GM12878 (cell line): ENCODE measurements at regions not wholly inside any gene's neighbourhood (a gene's known extent, or its start where the extent isn't known, plus 50 kb on each side); places are given as distances from the start of the nearest gene placed in this dataset.

Experiments used
- ATAC-seq: fragments of 200-7000 bp; cut with Tn5 transposase; 3 replicates; pipeline ENCODE4 v1.9.1; 2020; ENCODE audit warnings: mild to moderate bottlenecking, moderate library complexity
- BruUV-seq: library from RNA; stranded (reverse); fragments of 400-500 nt; replicated peaks from 2 replicates; lab custom pipeline; 2021; lab: Mats Ljungman, UMichigan
- CTCF ChIA-PET: fragments of 300-600 bp; sonication (Branson Sonifier 250); formaldehyde crosslinking; extraction: SDS; loops from one replicate; lab custom pipeline; 2021; ENCODE audit warnings: inconsistent platforms; lab: Yijun Ruan, JAX
- POLR2A ChIA-PET: fragments of 350-600 bp; formaldehyde crosslinking; extraction: SDS; loops from one replicate; lab custom pipeline; 2021; ENCODE audit warnings: inconsistent platforms; lab: Charles Lee
- RAD21 ChIA-PET: fragments of 300-600 bp; sonication (Branson Sonifier 250); formaldehyde crosslinking; loops from one replicate; lab custom pipeline; 2023; ENCODE audit warnings: antibody characterized with exemption; ENCODE audit not compliant: unreplicated experiment; lab: Charles Lee
- SMC1A ChIA-PET: fragments of 300-600 bp; sonication (Branson Sonifier 250); formaldehyde crosslinking; loops from one replicate; lab custom pipeline; 2023; ENCODE audit not compliant: unreplicated experiment, uncharacterized antibody; lab: Charles Lee
- DNase-seq: peaks from one replicate; pipeline ENCODE4 v3.0.0-alpha.2; 2011; ENCODE audit warnings: low read depth, low spot score
- FAIRE-seq: peaks from 3 replicates; lab custom pipeline; 2011; peaks lifted over from hg19 to GRCh38; lab: Jason Lieb, UNC
- H2AFZ ChIP-seq: 2 replicates; pipeline ENCODE4 v1.6.0; 2011; ENCODE audit warnings: low read depth, low read length, control low read depth; ENCODE audit not compliant: control insufficient read depth
- H3K27ac ChIP-seq: 2 replicates; pipeline ENCODE4 v1.5.1; 2011; ENCODE audit warnings: control low read depth; ENCODE audit not compliant: control insufficient read depth, insufficient read depth
- H3K27me3 ChIP-seq, 2 experiments: replicated peaks in 1 of 2; 2 replicates each; pipeline versions ENCODE4 v1.6.0 to v1.6.1; 2011; ENCODE audit warnings: low read length in 1 of 2; ENCODE audit not compliant: control insufficient read depth in 2 of 2, insufficient read depth in 2 of 2
- H3K36me3 ChIP-seq, 2 experiments: 2 replicates each; pipeline ENCODE4 v1.5.1; 2011; ENCODE audit warnings: low read length in 1 of 2; ENCODE audit not compliant: control insufficient read depth in 2 of 2, insufficient read depth in 2 of 2
- H3K4me1 ChIP-seq: 2 replicates; pipeline ENCODE4 v1.6.1; 2011; ENCODE audit warnings: mild to moderate bottlenecking, low read length, moderate library complexity, mixed read lengths; ENCODE audit not compliant: control insufficient read depth, insufficient read depth
- H3K4me2 ChIP-seq: 2 replicates; pipeline ENCODE4 v1.6.0; 2011; ENCODE audit warnings: control low read depth; ENCODE audit not compliant: control insufficient read depth, insufficient read depth
- H3K4me3 ChIP-seq: fragments of 200-600 bp; sonication (generic); 2 replicates; pipeline ENCODE4 v1.5.1; 2016
- H3K79me2 ChIP-seq: 2 replicates; pipeline ENCODE4 v1.6.0; 2011; ENCODE audit warnings: low read length; ENCODE audit not compliant: control insufficient read depth, insufficient read depth
- H3K9ac ChIP-seq: 2 replicates; pipeline ENCODE4 v1.8.0; 2011; ENCODE audit warnings: low read length, control low read depth, mixed read lengths; ENCODE audit not compliant: control insufficient read depth, insufficient read depth
- H3K9me3 ChIP-seq: replicated peaks from 3 replicates; pipeline ENCODE4 v1.5.1; 2011; ENCODE audit warnings: mild to moderate bottlenecking, low read length; ENCODE audit not compliant: control insufficient read depth, insufficient read depth
- H4K20me1 ChIP-seq: 2 replicates; pipeline ENCODE4 v1.6.0; 2011; ENCODE audit not compliant: control insufficient read depth, insufficient read depth
- BMI1 ChIP-seq: fragments of 450-650 bp; IDR thresholded peaks from 2 replicates; pipeline ENCODE4 v1.6.1; 2016; ENCODE audit warnings: mild to moderate bottlenecking, moderate library complexity, borderline replicate concordance
- CHD2 ChIP-seq: IDR thresholded peaks from 2 replicates; pipeline ENCODE4 v1.6.1; 2011; ENCODE audit warnings: low read depth, low read length, improper control_type of control experiment, borderline replicate concordance
- HDAC6 ChIP-seq: fragments of 200-600 bp; sonication (generic); IDR thresholded peaks from one replicate; pipeline ENCODE4 v1.8.0; 2017; ENCODE audit warnings: antibody characterized with exemption; ENCODE audit not compliant: unreplicated experiment
- JUND ChIP-seq: IDR thresholded peaks from 2 replicates; pipeline ENCODE4 v1.6.1; 2012; ENCODE audit warnings: low read depth, mild to moderate bottlenecking, low read length, improper control_type of control experiment, moderate library complexity
- USF2 ChIP-seq: IDR thresholded peaks from 2 replicates; pipeline ENCODE4 v1.6.1; 2011; ENCODE audit warnings: low read depth, low read length, improper control_type of control experiment, borderline replicate concordance
- ZNF207 ChIP-seq: fragments of 450-650 bp; IDR thresholded peaks from 2 replicates; pipeline ENCODE4 v1.6.1; 2014; ENCODE audit warnings: antibody characterized with exemption, mild to moderate bottlenecking, borderline replicate concordance
- ZNF384 ChIP-seq: IDR thresholded peaks from 2 replicates; pipeline ENCODE4 v1.6.1; 2012; ENCODE audit warnings: low read depth, mild to moderate bottlenecking, low read length, improper control_type of control experiment, borderline replicate concordance
- WGBS: methylation state at CpG from one replicate; pipeline ENCODE4 v1.1.6; 2016; ENCODE audit warnings: low lambda C conversion rate; ENCODE audit not compliant: insufficient replicate concordance, insufficient coverage; ENCODE audit errors: missing lambda C conversion rate; 5-methylcytosine and 5-hydroxymethylcytosine counted together
- in situ Hi-C: fragments of 300-500 bp; cut with MboI; formaldehyde crosslinking; loops from 9 replicates; pipeline ENCODE4 v1.14.3; 2018; ENCODE audit warnings: mixed read lengths
- intact Hi-C: fragments of 100-400 bp; cut with micrococcal nuclease; formaldehyde crosslinking; loops from one replicate; pipeline ENCODE4 v1.14.2; 2022; ENCODE audit not compliant: unreplicated experiment
- TF ChIP-seq, protein P1 (sequence below): fragments of 450-650 bp; formaldehyde crosslinking; IDR thresholded peaks from 2 replicates; pipeline ENCODE4 v1.4.0; 2022; ENCODE audit warnings: mild to moderate bottlenecking, moderate library complexity
- TF ChIP-seq, protein P2 (sequence below): fragments of 450-650 bp; IDR thresholded peaks from 2 replicates; pipeline ENCODE4 v1.6.1; 2016; ENCODE audit warnings: mild to moderate bottlenecking
- TF ChIP-seq, protein P3 (sequence below): fragments of 450-650 bp; IDR thresholded peaks from 2 replicates; pipeline ENCODE4 v1.6.1; 2018; ENCODE audit warnings: borderline replicate concordance, mild to moderate bottlenecking; ENCODE audit not compliant: partially characterized antibody

DNA sequence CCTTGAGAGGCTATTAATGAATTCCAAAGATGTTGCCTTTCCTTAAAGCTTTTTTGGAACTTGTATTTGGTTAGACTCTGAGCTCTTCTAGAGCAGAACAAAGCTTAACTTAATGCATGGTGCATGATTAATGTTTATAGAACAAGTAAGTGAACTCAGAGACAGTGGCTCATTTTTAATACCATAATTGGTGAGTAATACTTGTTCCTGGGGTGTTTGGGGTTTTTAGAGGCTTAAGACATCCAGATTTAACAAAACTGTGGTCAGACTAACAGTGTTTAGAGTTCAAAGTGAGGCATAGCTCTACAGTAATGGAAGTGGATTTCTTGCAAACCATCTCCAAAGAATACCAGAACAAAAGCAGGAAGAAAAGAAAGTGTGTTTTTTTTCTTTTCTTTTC is 73.7 kb upstream of the CTSC start (continued):
- TF ChIP-seq, protein P1, sequence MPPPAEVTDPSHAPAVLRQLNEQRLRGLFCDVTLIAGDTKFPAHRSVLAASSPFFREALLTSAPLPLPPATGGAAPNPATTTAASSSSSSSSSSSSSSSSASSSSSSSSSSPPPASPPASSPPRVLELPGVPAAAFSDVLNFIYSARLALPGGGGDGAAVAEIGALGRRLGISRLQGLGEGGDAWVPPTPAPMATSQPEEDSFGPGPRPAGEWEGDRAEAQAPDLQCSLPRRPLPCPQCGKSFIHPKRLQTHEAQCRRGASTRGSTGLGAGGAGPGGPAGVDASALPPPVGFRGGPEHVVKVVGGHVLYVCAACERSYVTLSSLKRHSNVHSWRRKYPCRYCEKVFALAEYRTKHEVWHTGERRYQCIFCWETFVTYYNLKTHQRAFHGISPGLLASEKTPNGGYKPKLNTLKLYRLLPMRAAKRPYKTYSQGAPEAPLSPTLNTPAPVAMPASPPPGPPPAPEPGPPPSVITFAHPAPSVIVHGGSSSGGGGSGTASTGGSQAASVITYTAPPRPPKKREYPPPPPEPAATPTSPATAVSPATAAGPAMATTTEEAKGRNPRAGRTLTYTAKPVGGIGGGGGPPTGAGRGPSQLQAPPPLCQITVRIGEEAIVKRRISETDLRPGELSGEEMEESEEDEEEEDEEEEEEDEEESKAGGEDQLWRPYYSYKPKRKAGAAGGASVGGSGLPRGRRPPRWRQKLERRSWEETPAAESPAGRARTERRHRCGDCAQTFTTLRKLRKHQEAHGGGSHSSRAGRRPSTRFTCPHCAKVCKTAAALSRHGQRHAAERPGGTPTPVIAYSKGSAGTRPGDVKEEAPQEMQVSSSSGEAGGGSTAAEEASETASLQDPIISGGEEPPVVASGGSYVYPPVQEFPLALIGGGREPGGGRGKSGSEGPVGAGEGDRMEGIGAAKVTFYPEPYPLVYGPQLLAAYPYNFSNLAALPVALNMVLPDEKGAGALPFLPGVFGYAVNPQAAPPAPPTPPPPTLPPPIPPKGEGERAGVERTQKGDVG (CRISPR knock-in tag): no peak
- TF ChIP-seq HDAC6: no peak
- no peak for TF ChIP-seq ZNF384
- TF ChIP-seq USF2: no peak

- ChIA-PET CTCF (no interaction called here), SMC1A (no interaction called here), POLR2A (no interaction called here), RAD21 (no interaction called here)
- Histone ChIP-seq H2AFZ (no peak overlapping the region), H3K27ac (no peak overlapping the region), H3K4me1 (peaks cover 14% of the 10 kb centered on the region), H3K4me2 (no peak overlapping the region), H3K4me3 (no peak overlapping the region), H3K9ac (no peak overlapping the region), H3K79me2 (no peaks in the 10 kb centered on the region), H3K36me3 (no peaks in the 10 kb centered on the region), H4K20me1 (no peaks in the 10 kb centered on the region), H3K9me3 (no peaks in the 10 kb centered on the region; the same call in 2 of the 3 replicates), H3K27me3 (no peaks in the 10 kb centered on the region; a peak in 1 of 4 replicates)
- TF ChIP-seq BMI1 (no peak), JUND (no peak), ZNF207 (no peak), CHD2 (no peak)
- TF ChIP-seq, protein P2, sequence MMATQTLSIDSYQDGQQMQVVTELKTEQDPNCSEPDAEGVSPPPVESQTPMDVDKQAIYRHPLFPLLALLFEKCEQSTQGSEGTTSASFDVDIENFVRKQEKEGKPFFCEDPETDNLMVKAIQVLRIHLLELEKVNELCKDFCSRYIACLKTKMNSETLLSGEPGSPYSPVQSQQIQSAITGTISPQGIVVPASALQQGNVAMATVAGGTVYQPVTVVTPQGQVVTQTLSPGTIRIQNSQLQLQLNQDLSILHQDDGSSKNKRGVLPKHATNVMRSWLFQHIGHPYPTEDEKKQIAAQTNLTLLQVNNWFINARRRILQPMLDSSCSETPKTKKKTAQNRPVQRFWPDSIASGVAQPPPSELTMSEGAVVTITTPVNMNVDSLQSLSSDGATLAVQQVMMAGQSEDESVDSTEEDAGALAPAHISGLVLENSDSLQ: no peak
- TF ChIP-seq, protein P3, sequence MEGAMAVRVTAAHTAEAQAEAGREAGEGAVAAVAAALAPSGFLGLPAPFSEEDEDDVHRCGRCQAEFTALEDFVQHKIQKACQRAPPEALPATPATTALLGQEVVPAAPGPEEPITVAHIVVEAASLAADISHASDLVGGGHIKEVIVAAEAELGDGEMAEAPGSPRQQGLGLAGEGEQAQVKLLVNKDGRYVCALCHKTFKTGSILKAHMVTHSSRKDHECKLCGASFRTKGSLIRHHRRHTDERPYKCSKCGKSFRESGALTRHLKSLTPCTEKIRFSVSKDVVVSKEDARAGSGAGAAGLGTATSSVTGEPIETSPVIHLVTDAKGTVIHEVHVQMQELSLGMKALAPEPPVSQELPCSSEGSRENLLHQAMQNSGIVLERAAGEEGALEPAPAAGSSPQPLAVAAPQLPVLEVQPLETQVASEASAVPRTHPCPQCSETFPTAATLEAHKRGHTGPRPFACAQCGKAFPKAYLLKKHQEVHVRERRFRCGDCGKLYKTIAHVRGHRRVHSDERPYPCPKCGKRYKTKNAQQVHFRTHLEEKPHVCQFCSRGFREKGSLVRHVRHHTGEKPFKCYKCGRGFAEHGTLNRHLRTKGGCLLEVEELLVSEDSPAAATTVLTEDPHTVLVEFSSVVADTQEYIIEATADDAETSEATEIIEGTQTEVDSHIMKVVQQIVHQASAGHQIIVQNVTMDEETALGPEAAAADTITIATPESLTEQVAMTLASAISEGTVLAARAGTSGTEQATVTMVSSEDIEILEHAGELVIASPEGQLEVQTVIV: no peak
- no peak for DNase-seq
- in situ Hi-C loops (no loop called here), intact Hi-C loops (no loop called here)
- BruUV-seq: no TSS peak
- ATAC-seq: no peak
- FAIRE-seq: no peak
- 98% methylated on average over 3 of the region's 3 CpGs for WGBS
These were observed 73.1 kb upstream of the CTSC start for GRCh38 chr11:88410656-88411055.
